ENCODE measurements at regions not wholly inside any gene's neighbourhood (a gene's known extent, or its start where the extent isn't known, plus 50 kb on each side); places are given as distances from the start of the nearest gene placed in this dataset.

- in situ Hi-C loops (cut with MboI) = no loop called here
- no peaks in the 10 kb centered on the region for H3K36me3 ChIP-seq (ENCODE audit: control insufficient read depth, insufficient read depth, low read length)
- no peak overlapping the region for H2AFZ ChIP-seq (ENCODE audit: low read depth, low read length)
- peak overlapping the region in 1 of 2 experiments; percentile 17; a peak in 1 of 4 replicates for H3K9ac ChIP-seq (ENCODE audit: insufficient read depth in 1 of 2, low read depth in 2 of 2, low read length in 2 of 2)
- no peaks in the 10 kb centered on the region; a peak in 2 of 5 replicates for H3K4me1 ChIP-seq (replicated peaks in 1 of 2; ENCODE audit: control insufficient read depth in 2 of 2, insufficient read depth in 2 of 2, low read length in 2 of 2)
- ChIA-PET CTCF (ENCODE audit: low intra/inter-chr PET ratio) (no interaction called here), POLR2A (no interaction called here)
- H3K27ac ChIP-seq (ENCODE audit: extremely low read depth, low read depth, low read length) = no peak overlapping the region
- H3K4me2 ChIP-seq (ENCODE audit: insufficient read depth, low read length) = no peak overlapping the region
- intact Hi-C loops (cut with micrococcal nuclease) = no loop called here
- H4K20me1 ChIP-seq (replicated peaks; ENCODE audit: control insufficient read depth, insufficient read depth, low read length) = no peaks in the 10 kb centered on the region
- H3K27me3 ChIP-seq (ENCODE audit: control insufficient read depth in 2 of 2, insufficient read depth in 2 of 2, low read length in 2 of 2) = no peaks in the 10 kb centered on the region
- 83% methylated on average over 6 of the region's 6 CpGs for WGBS (ENCODE audit: insufficient coverage, low coverage, missing lambda C conversion rate)
- ATAC-seq = no peak
- H3K9me1 ChIP-seq (ENCODE audit: control insufficient read depth, insufficient read depth, low read length) = no peaks in the 10 kb centered on the region
- TF ChIP-seq MYBL2 (IDR thresholded peaks at IDR 0.05; ENCODE audit: low read depth) = no peak
- TF ChIP-seq MYBL2 (CRISPR knock-in tag; IDR thresholded peaks at IDR 0.05; ENCODE audit: borderline replicate concordance) = no peak
- TF ChIP-seq DIDO1 (tag; IDR thresholded peaks at IDR 0.05; ENCODE audit: low read depth) = no peak
- TF ChIP-seq FOXK2 (conservative IDR thresholded peaks at IDR 0.05 in 1 of 2, IDR thresholded peaks at IDR 0.05 in 1 of 2; ENCODE audit: low read depth in 2 of 2) = no peak
- TF ChIP-seq ZNF224 (CRISPR knock-in tag; IDR thresholded peaks at IDR 0.05) = no peak
- no peak for TF ChIP-seq ATF2 (CRISPR knock-in tag; IDR thresholded peaks at IDR 0.05)
- TF ChIP-seq CCNT2 (IDR thresholded peaks at IDR 0.05; ENCODE audit: borderline replicate concordance, extremely low read depth, insufficient read length, low read depth, low read length) = no peak
- no peak for TF ChIP-seq BCL6 (CRISPR knock-in tag; IDR thresholded peaks at IDR 0.05)
- TF ChIP-seq HDAC2 (IDR thresholded peaks at IDR 0.05) = no peak
- no peak for TF ChIP-seq ZBTB43 (CRISPR knock-in tag; IDR thresholded peaks at IDR 0.05)
- TF ChIP-seq SLC30A9 (CRISPR knock-in tag; IDR thresholded peaks at IDR 0.05) = no peak
- TF ChIP-seq PKNOX1 (IDR thresholded peaks at IDR 0.05) = no peak
- TF ChIP-seq OTX1 (CRISPR knock-in tag; IDR thresholded peaks at IDR 0.05) = no peak
- TF ChIP-seq KDM2B (CRISPR knock-in tag; IDR thresholded peaks at IDR 0.05) = no peak
- TF ChIP-seq HMG20A (CRISPR knock-in tag; conservative IDR thresholded peaks at IDR 0.05) = no peak
- no peak for TF ChIP-seq TOE1 (IDR thresholded peaks at IDR 0.05; ENCODE audit: borderline replicate concordance)
- TF ChIP-seq TOE1 (CRISPR knock-in tag; IDR thresholded peaks at IDR 0.05; ENCODE audit: borderline replicate concordance, low read depth) = no peak
- TF ChIP-seq TRIM25 (IDR thresholded peaks at IDR 0.05; ENCODE audit: borderline replicate concordance) = no peak
- no peak for FAIRE-seq
- H3K4me3 ChIP-seq = no peak overlapping the region
- no peaks in the 10 kb centered on the region for H3K79me2 ChIP-seq (ENCODE audit: control insufficient read depth, insufficient read depth, low read length)
- no TSS peak for BruUV-seq (replicated peaks)
- H3K9me3 ChIP-seq (replicated peaks; ENCODE audit: control insufficient read depth, insufficient read depth, low read depth, low read length) = no peaks in the 10 kb centered on the region
- no peak for DNase-seq (ENCODE audit: extremely low read depth in 1 of 4, low spot score in 3 of 4)
Measured at GRCh38 chr9:14487547-14488185, 173.7 kb upstream of the NFIB start.

Data from K562 (cell line).